ENCODE measurements at regions not wholly inside any gene's neighbourhood (a gene's known extent, or its start where the extent isn't known, plus 50 kb on each side); places are given as distances from the start of the nearest gene placed in this dataset.

DNA sequence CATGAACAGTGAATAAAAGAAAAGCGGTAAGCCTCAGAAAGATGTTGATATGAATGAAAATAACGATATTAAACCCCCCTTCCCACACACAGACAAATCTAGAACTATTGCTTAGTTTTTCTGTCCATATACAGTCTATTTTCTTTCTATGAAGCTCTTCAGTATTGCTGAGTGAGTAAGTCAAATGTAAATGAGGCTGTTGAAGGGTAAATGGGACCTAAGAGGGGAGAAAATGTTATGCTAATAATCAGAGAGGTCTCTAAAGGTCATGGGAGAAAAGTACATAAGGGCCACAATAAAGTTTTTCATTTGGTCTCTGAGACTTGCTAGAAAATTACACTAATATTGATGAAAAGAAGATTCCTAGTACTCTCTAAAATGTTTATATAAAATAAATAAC is 56.2 kb downstream of the PABPC4L start:
- Histone ChIP-seq H3K36me3 (no peaks in the 10 kb centered on the region), H3K27ac (no peak overlapping the region), H3K4me1 (ENCODE audit: control insufficient read depth in 1 of 2, low read depth in 2 of 2) (no peaks in the 10 kb centered on the region), H3K4me3 (no peak overlapping the region), H3K27me3 (replicated peaks; ENCODE audit: insufficient read depth) (no peaks in the 10 kb centered on the region), H3K9me3 (no peaks in the 10 kb centered on the region)
- DNase-seq (ENCODE audit: low spot score) (no peak), ATAC-seq (ENCODE audit: insufficient number of reproducible peaks, low FRiP score, low read depth) (no peak)
- TF ChIP-seq, protein P1, sequence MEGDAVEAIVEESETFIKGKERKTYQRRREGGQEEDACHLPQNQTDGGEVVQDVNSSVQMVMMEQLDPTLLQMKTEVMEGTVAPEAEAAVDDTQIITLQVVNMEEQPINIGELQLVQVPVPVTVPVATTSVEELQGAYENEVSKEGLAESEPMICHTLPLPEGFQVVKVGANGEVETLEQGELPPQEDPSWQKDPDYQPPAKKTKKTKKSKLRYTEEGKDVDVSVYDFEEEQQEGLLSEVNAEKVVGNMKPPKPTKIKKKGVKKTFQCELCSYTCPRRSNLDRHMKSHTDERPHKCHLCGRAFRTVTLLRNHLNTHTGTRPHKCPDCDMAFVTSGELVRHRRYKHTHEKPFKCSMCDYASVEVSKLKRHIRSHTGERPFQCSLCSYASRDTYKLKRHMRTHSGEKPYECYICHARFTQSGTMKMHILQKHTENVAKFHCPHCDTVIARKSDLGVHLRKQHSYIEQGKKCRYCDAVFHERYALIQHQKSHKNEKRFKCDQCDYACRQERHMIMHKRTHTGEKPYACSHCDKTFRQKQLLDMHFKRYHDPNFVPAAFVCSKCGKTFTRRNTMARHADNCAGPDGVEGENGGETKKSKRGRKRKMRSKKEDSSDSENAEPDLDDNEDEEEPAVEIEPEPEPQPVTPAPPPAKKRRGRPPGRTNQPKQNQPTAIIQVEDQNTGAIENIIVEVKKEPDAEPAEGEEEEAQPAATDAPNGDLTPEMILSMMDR (IDR thresholded peaks at IDR 0.05): no peak

GRCh38 chr4:134144337-134144736 is 57.3 kb downstream of the PABPC4L start:
- Histone ChIP-seq H3K27ac (no peak overlapping the region), H3K4me3 (no peak overlapping the region), H3K4me1 (ENCODE audit: control insufficient read depth in 1 of 2, low read depth in 2 of 2) (no peaks in the 10 kb centered on the region), H3K36me3 (no peaks in the 10 kb centered on the region), H3K27me3 (replicated peaks; ENCODE audit: insufficient read depth) (no peaks in the 10 kb centered on the region), H3K9me3 (no peaks in the 10 kb centered on the region)
- TF ChIP-seq, protein P1 (IDR thresholded peaks at IDR 0.05): no peak
- DNase-seq (ENCODE audit: low spot score) (no peak), ATAC-seq (ENCODE audit: insufficient number of reproducible peaks, low FRiP score, low read depth) (no peak)

DNA sequence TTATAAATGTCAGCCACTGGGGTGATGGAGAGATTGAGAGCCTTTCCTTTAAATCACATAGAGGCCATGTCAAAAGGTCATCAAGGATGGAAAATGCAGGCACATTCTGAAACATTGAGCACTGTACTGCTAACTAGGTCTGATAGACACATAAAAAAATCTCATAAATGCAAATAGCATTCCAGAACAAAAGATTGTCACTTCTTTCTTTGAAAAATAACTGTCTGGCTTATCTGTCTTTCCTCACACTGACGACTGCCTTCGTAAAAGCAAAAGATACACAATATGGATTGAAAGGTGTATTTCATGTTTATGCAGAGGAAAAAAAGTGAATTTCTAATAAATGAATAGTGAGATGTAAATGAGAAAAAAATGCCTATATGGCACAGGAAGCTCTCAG is 59.9 kb downstream of the PABPC4L start:
- H3K9me3 ChIP-seq: no peaks in the 10 kb centered on the region
- ATAC-seq (ENCODE audit: insufficient number of reproducible peaks, low FRiP score, low read depth): no peak
- H3K36me3 ChIP-seq: no peaks in the 10 kb centered on the region
- H3K27ac ChIP-seq: no peak overlapping the region
- no peak overlapping the region for H3K4me3 ChIP-seq
- TF ChIP-seq, protein P1 (IDR thresholded peaks at IDR 0.05): no peak
- H3K27me3 ChIP-seq (replicated peaks; ENCODE audit: insufficient read depth): no peaks in the 10 kb centered on the region
- DNase-seq (ENCODE audit: low spot score): no peak
- H3K4me1 ChIP-seq (ENCODE audit: control insufficient read depth in 1 of 2, low read depth in 2 of 2): peaks cover 0 to 7% of the 10 kb centered on the region in 2 donors

GRCh38 chr4:134139188-134139587 is 62.4 kb downstream of the PABPC4L start:
- H3K9me3 ChIP-seq: no peaks in the 10 kb centered on the region
- H3K4me1 ChIP-seq (ENCODE audit: control insufficient read depth in 1 of 2, low read depth in 2 of 2): peaks cover 0 to 10% of the 10 kb centered on the region in 2 donors
- no peaks in the 10 kb centered on the region for H3K27me3 ChIP-seq (replicated peaks; ENCODE audit: insufficient read depth)
- ATAC-seq (ENCODE audit: insufficient number of reproducible peaks, low FRiP score, low read depth) (no peak), DNase-seq (ENCODE audit: low spot score) (no peak)
- H3K36me3 ChIP-seq: no peaks in the 10 kb centered on the region
- TF ChIP-seq, protein P1 (IDR thresholded peaks at IDR 0.05): no peak
- H3K4me3 ChIP-seq: no peak overlapping the region
- H3K27ac ChIP-seq: no peak overlapping the region

GRCh38 chr4:134132086-134132783 is 69.4 kb downstream of the PABPC4L start:
- no peaks in the 10 kb centered on the region for H3K36me3 ChIP-seq
- no peaks in the 10 kb centered on the region for H3K9me3 ChIP-seq
- no peak for DNase-seq (ENCODE audit: low spot score)
- no peak overlapping the region for H3K4me3 ChIP-seq
- no peaks in the 10 kb centered on the region for H3K27me3 ChIP-seq (replicated peaks; ENCODE audit: insufficient read depth)
- peaks cover 0 to 7% of the 10 kb centered on the region in 2 donors for H3K4me1 ChIP-seq (ENCODE audit: control insufficient read depth in 1 of 2, low read depth in 2 of 2)
- ATAC-seq (ENCODE audit: insufficient number of reproducible peaks, low FRiP score, low read depth): no peak
- H3K27ac ChIP-seq: no peak overlapping the region
- TF ChIP-seq, protein P1 (IDR thresholded peaks at IDR 0.05): no peak

Measured in thoracic aorta (tissue), 2 donors.